K562 (cell line): ENCODE measurements at regions not wholly inside any gene's neighbourhood (a gene's known extent, or its start where the extent isn't known, plus 50 kb on each side); places are given as distances from the start of the nearest gene placed in this dataset.

Experiments
- ARID2 ChIP-seq: fragments of 450-650 bp; IDR thresholded peaks from 2 replicates; pipeline ENCODE4 v1.6.1; 2017; ENCODE audit warnings: antibody characterized with exemption, mild to moderate bottlenecking
- CBX3 ChIP-seq, 2 experiments: IDR thresholded peaks; 1 replicate in 1 of 2; 2 replicates in 1 of 2; pipeline ENCODE4 v1.6.1; 2012; ENCODE audit warnings: inconsistent platforms in 2 of 2, low read length in 2 of 2, borderline replicate concordance in 1 of 2, control low read depth in 1 of 2
- LARP7 ChIP-seq: fragments of 450-650 bp; IDR thresholded peaks from 2 replicates; pipeline ENCODE4 v1.6.1; 2016
- MTA1 ChIP-seq: fragments of 450-650 bp; IDR thresholded peaks from 2 replicates; pipeline ENCODE4 v1.6.1; 2017; ENCODE audit warnings: borderline replicate concordance
- MYC ChIP-seq, 2 experiments: fragments of 250-450 bp in 1 of 2; sonication (Bioruptor Pico) in 1 of 2; IDR thresholded peaks; 2 replicates each; pipeline versions ENCODE4 v1.5.1 to v1.6.1; 2012 to 2021; ENCODE audit warnings: low read depth in 2 of 2, borderline replicate concordance in 1 of 2, improper control_type of control experiment in 1 of 2, low read length in 1 of 2, mild to moderate bottlenecking in 1 of 2, moderate library complexity in 1 of 2
- NR4A1 ChIP-seq, 2 experiments: fragments of 250-450 bp in 1 of 2; fragments of 450-650 bp in 1 of 2; sonication (Bioruptor Pico) in 1 of 2; IDR thresholded peaks; 2 replicates each; pipeline versions ENCODE4 v1.4.0 to v1.6.1; 2016 to 2020; ENCODE audit warnings: mild to moderate bottlenecking in 2 of 2, missing compliant biosample characterization in 1 of 2, missing genetic modification characterization in 1 of 2, moderate library complexity in 1 of 2
- TOE1 ChIP-seq, 2 experiments: fragments of 450-650 bp in 1 of 2; sonication (generic) in 1 of 2; formaldehyde crosslinking in 1 of 2; IDR thresholded peaks; 2 replicates each; pipeline versions ENCODE4 v1.7.1 to v1.8.0; 2016 to 2022; ENCODE audit warnings: borderline replicate concordance in 2 of 2, mild to moderate bottlenecking in 2 of 2, antibody characterized with exemption in 1 of 2, inconsistent platforms in 1 of 2, low read depth in 1 of 2, missing genetic modification reagents in 1 of 2, moderate library complexity in 1 of 2
- ZNF224 ChIP-seq: sonication (generic); formaldehyde crosslinking; IDR thresholded peaks from 2 replicates; pipeline ENCODE4 v1.8.0; 2022; ENCODE audit warnings: mild to moderate bottlenecking, missing genetic modification reagents
- ZNF324 ChIP-seq: fragments of 250-450 bp; sonication (Bioruptor Pico); IDR thresholded peaks from 2 replicates; pipeline ENCODE4 v1.4.0; 2020; ENCODE audit warnings: mild to moderate bottlenecking
- TF ChIP-seq, protein P1 (sequence below): fragments of 450-650 bp; IDR thresholded peaks from 2 replicates; pipeline ENCODE4 v1.6.1; 2016; ENCODE audit warnings: mild to moderate bottlenecking
- TF ChIP-seq, protein P2 (sequence below), 2 experiments: fragments of 450-650 bp; IDR thresholded peaks; 2 replicates each; pipeline ENCODE4 v1.6.1; 2016
- TF ChIP-seq, protein P3 (sequence below): fragments of 150-350 bp; IDR thresholded peaks from 2 replicates; pipeline ENCODE4 v1.6.1; 2014; ENCODE audit warnings: low read depth, mild to moderate bottlenecking, low read length, borderline replicate concordance
- TF ChIP-seq, protein P4 (sequence below), 2 experiments: fragments of 450-650 bp; conservative IDR thresholded peaks; 2 replicates each; pipeline ENCODE4 v1.6.1; 2017; ENCODE audit warnings: mild to moderate bottlenecking in 2 of 2, moderate library complexity in 2 of 2
- TF ChIP-seq, protein P5 (sequence below): fragments of 250-450 bp; sonication (Bioruptor Pico); IDR thresholded peaks from 2 replicates; pipeline ENCODE4 v1.4.0; 2020; ENCODE audit warnings: borderline replicate concordance
- TF ChIP-seq, protein P6 (sequence below): sonication (generic); formaldehyde crosslinking; IDR thresholded peaks from 2 replicates; pipeline ENCODE4 v1.8.1; 2022; ENCODE audit warnings: missing genetic modification reagents

DNA sequence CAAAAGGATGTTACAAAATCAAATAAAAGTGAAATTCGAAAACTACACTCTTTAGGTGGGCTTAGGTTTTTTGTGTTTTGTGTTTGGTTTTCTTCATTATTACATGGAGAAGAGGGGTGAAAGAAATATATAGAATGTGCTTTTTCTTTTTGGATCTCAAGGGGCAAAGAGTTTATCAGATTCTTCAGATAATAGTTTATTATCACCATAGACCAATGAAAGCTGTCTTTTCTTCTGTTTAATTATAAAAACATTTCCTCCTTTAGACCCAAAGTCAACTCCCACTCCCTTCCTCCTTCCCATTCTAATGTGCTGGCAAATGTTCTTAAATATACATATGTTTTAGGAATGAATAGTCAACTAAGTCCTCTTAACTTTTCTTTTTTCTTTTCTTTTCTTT is 167.6 kb downstream of the AKR1D1 start (continued):
- TF ChIP-seq, protein P1, sequence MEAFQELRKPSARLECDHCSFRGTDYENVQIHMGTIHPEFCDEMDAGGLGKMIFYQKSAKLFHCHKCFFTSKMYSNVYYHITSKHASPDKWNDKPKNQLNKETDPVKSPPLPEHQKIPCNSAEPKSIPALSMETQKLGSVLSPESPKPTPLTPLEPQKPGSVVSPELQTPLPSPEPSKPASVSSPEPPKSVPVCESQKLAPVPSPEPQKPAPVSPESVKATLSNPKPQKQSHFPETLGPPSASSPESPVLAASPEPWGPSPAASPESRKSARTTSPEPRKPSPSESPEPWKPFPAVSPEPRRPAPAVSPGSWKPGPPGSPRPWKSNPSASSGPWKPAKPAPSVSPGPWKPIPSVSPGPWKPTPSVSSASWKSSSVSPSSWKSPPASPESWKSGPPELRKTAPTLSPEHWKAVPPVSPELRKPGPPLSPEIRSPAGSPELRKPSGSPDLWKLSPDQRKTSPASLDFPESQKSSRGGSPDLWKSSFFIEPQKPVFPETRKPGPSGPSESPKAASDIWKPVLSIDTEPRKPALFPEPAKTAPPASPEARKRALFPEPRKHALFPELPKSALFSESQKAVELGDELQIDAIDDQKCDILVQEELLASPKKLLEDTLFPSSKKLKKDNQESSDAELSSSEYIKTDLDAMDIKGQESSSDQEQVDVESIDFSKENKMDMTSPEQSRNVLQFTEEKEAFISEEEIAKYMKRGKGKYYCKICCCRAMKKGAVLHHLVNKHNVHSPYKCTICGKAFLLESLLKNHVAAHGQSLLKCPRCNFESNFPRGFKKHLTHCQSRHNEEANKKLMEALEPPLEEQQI: no peak
- TF ChIP-seq NR4A1 (CRISPR knock-in tag; IDR thresholded peaks at IDR 0.05): no peak
- TF ChIP-seq NR4A1 (tag; IDR thresholded peaks at IDR 0.05): no peak
- no peak for TF ChIP-seq MTA1
- no peak for TF ChIP-seq ARID2
- TF ChIP-seq, protein P2, sequence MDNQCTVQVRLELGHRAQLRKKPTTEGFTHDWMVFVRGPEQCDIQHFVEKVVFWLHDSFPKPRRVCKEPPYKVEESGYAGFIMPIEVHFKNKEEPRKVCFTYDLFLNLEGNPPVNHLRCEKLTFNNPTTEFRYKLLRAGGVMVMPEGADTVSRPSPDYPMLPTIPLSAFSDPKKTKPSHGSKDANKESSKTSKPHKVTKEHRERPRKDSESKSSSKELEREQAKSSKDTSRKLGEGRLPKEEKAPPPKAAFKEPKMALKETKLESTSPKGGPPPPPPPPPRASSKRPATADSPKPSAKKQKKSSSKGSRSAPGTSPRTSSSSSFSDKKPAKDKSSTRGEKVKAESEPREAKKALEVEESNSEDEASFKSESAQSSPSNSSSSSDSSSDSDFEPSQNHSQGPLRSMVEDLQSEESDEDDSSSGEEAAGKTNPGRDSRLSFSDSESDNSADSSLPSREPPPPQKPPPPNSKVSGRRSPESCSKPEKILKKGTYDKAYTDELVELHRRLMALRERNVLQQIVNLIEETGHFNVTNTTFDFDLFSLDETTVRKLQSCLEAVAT (IDR thresholded peaks at IDR 0.05): no peak
- TF ChIP-seq, protein P3, sequence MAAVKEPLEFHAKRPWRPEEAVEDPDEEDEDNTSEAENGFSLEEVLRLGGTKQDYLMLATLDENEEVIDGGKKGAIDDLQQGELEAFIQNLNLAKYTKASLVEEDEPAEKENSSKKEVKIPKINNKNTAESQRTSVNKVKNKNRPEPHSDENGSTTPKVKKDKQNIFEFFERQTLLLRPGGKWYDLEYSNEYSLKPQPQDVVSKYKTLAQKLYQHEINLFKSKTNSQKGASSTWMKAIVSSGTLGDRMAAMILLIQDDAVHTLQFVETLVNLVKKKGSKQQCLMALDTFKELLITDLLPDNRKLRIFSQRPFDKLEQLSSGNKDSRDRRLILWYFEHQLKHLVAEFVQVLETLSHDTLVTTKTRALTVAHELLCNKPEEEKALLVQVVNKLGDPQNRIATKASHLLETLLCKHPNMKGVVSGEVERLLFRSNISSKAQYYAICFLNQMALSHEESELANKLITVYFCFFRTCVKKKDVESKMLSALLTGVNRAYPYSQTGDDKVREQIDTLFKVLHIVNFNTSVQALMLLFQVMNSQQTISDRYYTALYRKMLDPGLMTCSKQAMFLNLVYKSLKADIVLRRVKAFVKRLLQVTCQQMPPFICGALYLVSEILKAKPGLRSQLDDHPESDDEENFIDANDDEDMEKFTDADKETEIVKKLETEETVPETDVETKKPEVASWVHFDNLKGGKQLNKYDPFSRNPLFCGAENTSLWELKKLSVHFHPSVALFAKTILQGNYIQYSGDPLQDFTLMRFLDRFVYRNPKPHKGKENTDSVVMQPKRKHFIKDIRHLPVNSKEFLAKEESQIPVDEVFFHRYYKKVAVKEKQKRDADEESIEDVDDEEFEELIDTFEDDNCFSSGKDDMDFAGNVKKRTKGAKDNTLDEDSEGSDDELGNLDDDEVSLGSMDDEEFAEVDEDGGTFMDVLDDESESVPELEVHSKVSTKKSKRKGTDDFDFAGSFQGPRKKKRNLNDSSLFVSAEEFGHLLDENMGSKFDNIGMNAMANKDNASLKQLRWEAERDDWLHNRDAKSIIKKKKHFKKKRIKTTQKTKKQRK: no peak
- no peak for TF ChIP-seq ZNF324
- TF ChIP-seq, protein P4, sequence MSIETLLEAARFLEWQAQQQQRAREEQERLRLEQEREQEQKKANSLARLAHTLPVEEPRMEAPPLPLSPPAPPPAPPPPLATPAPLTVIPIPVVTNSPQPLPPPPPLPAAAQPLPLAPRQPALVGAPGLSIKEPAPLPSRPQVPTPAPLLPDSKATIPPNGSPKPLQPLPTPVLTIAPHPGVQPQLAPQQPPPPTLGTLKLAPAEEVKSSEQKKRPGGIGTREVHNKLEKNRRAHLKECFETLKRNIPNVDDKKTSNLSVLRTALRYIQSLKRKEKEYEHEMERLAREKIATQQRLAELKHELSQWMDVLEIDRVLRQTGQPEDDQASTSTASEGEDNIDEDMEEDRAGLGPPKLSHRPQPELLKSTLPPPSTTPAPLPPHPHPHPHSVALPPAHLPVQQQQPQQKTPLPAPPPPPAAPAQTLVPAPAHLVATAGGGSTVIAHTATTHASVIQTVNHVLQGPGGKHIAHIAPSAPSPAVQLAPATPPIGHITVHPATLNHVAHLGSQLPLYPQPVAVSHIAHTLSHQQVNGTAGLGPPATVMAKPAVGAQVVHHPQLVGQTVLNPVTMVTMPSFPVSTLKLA (conservative IDR thresholded peaks at IDR 0.05): no peak
- TF ChIP-seq LARP7: no peak
- TF ChIP-seq, protein P5, sequence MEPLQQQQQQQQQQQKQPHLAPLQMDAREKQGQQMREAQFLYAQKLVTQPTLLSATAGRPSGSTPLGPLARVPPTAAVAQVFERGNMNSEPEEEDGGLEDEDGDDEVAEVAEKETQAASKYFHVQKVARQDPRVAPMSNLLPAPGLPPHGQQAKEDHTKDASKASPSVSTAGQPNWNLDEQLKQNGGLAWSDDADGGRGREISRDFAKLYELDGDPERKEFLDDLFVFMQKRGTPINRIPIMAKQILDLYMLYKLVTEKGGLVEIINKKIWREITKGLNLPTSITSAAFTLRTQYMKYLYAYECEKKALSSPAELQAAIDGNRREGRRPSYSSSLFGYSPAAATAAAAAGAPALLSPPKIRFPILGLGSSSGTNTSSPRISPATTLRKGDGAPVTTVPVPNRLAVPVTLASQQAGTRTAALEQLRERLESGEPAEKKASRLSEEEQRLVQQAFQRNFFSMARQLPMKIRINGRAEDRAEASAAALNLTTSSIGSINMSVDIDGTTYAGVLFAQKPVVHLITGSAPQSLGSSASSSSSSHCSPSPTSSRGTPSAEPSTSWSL (CRISPR knock-in tag): no peak
- no peak for TF ChIP-seq TOE1 (IDR thresholded peaks at IDR 0.05; ENCODE audit: borderline replicate concordance)
- no peak for TF ChIP-seq TOE1 (CRISPR knock-in tag; IDR thresholded peaks at IDR 0.05; ENCODE audit: borderline replicate concordance, low read depth)
- TF ChIP-seq ZNF224: no peak
- no peak for TF ChIP-seq MYC (IDR thresholded peaks at IDR 0.05; ENCODE audit: low read depth, low read length)
- no peak for TF ChIP-seq MYC (CRISPR knock-in tag; IDR thresholded peaks at IDR 0.05; ENCODE audit: borderline replicate concordance, low read depth)
- TF ChIP-seq, protein P6, sequence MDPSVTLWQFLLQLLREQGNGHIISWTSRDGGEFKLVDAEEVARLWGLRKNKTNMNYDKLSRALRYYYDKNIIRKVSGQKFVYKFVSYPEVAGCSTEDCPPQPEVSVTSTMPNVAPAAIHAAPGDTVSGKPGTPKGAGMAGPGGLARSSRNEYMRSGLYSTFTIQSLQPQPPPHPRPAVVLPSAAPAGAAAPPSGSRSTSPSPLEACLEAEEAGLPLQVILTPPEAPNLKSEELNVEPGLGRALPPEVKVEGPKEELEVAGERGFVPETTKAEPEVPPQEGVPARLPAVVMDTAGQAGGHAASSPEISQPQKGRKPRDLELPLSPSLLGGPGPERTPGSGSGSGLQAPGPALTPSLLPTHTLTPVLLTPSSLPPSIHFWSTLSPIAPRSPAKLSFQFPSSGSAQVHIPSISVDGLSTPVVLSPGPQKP (CRISPR knock-in tag): no peak
- TF ChIP-seq CBX3 (IDR thresholded peaks at IDR 0.05; ENCODE audit: borderline replicate concordance in 1 of 2, low read length in 2 of 2): no peak; a peak in 1 of 3 replicates
